ENCODE measurements at regions not wholly inside any gene's neighbourhood (a gene's known extent, or its start where the extent isn't known, plus 50 kb on each side); places are given as distances from the start of the nearest gene placed in this dataset.
"Not testable (repeated sequence)": the region's sequence is repeated elsewhere in the genome, so short reads cannot be mapped to it uniquely, and the experiment has no call there.

DNA sequence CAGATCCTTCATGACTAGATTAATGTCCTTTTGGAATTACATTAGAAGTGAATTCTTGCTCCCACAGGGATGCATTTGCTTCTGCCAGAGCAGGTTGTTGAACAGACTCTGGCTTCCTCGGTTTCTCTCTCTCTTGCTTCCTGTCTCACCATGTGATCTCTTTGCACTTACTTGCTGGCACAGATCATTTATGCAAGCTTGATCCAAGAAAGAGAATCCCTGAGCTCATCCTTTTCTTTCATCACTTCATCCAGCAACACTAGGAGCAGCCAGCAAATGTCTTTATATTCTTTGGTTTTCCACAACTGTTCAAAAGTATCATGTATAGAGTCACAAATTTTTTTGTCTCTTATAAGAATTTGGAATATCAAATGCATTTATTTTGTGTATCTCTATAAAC, 313.5 kb downstream of the ZNF326 start:
- DNase-seq (ENCODE audit: low spot score): no peak
- TF ChIP-seq, protein P1, sequence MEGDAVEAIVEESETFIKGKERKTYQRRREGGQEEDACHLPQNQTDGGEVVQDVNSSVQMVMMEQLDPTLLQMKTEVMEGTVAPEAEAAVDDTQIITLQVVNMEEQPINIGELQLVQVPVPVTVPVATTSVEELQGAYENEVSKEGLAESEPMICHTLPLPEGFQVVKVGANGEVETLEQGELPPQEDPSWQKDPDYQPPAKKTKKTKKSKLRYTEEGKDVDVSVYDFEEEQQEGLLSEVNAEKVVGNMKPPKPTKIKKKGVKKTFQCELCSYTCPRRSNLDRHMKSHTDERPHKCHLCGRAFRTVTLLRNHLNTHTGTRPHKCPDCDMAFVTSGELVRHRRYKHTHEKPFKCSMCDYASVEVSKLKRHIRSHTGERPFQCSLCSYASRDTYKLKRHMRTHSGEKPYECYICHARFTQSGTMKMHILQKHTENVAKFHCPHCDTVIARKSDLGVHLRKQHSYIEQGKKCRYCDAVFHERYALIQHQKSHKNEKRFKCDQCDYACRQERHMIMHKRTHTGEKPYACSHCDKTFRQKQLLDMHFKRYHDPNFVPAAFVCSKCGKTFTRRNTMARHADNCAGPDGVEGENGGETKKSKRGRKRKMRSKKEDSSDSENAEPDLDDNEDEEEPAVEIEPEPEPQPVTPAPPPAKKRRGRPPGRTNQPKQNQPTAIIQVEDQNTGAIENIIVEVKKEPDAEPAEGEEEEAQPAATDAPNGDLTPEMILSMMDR (IDR thresholded peaks at IDR 0.05; ENCODE audit: extremely low read depth, missing control alignments): no peak

DNA sequence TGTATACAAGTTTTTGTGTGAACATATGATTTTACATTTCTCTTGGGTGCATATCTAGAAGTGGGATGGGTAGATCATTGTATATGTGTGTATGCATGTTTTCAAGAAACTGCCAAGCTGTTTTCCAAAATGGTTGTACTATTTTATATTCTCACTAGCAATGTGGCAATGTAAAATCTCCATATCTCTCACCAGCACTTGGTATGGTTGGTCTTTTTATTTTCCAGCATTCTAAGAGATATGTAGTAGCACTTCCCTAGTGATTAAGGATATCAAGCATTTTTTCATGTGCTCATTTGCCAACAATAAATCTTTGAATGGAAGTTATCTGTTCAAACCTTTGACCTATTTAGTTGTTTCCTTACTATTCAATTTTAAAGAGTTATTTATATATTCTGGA, 310.7 kb downstream of the ZNF326 start:
- no peak for DNase-seq (ENCODE audit: low spot score)
- TF ChIP-seq, protein P1 (IDR thresholded peaks at IDR 0.05; ENCODE audit: extremely low read depth, missing control alignments): no peak

DNA sequence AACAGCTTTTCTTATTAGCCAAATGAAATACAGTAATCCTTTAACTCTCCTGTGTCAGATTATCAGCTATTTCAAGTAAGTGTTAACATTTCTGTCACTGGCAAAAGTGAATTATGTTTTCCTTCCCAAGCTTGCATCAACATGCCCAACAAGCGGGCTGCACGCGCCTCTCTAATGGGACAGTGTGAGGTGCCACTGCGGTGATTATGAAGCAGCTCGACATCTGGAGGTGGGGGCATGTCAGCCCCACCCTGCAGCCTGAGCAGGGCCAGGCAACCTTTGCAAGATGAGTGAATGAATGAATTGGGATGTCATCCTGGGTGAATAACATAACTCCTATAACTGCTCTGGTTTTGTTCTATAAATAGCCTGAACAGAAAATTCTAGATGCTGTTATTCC, 301.4 kb downstream of the ZNF326 start:
- TF ChIP-seq, protein P1 (IDR thresholded peaks at IDR 0.05; ENCODE audit: extremely low read depth, missing control alignments): no peak
- no peak for DNase-seq (ENCODE audit: low spot score)

- no peak for DNase-seq (ENCODE audit: low spot score)
- TF ChIP-seq, protein P1 (IDR thresholded peaks at IDR 0.05; ENCODE audit: extremely low read depth, missing control alignments): no peak
Measured at GRCh38 chr1:90295534-90295933, 300.6 kb downstream of the ZNF326 start.

GRCh38 chr1:90291431-90292216, 296.7 kb downstream of the ZNF326 start:
- TF ChIP-seq, protein P1 (IDR thresholded peaks at IDR 0.05; ENCODE audit: extremely low read depth, missing control alignments): no peak
- no peak for DNase-seq (ENCODE audit: low spot score)

DNA sequence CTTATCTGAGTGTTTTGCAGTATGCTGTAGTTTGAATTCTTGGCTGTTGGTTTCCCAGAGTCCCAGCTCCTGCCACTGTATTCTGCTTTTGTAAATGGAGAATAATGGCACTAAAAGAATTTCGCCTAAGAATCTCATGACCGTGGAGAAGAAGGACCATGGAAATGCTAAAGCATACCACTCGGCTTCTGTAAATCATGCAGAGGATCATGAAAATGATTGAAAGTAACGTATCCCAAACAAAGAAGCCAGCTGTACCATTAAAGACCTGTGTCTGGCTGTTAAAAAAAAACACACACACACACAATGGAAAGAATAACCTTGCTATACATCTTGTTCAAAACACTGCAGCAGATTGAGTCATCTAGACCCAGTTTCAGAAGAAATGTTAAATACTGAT, 287.9 kb downstream of the ZNF326 start:
- TF ChIP-seq, protein P1 (IDR thresholded peaks at IDR 0.05; ENCODE audit: extremely low read depth, missing control alignments): no peak
- no peak for DNase-seq (ENCODE audit: low spot score)

DNA sequence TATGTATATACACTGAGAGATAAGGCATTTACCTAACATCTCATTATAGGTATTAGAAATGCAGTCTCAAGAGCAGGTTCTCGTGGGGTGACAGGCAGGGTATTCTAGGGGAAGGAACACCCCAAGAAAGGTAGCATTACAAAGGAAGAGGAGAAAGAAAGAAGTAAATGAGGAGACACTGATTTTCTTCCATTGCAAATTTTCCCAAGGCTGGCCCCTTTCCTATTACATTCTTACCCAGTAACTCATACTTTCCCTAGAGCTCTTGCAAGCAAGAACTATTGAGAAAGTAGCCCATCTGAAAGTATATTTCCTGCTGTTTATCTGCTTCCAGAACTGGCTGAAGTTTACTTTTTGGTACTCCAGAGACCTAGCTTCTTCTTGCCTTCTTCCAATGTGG, 287.0 kb downstream of the ZNF326 start:
- not testable (repeated sequence) for DNase-seq (ENCODE audit: low spot score)

DNA sequence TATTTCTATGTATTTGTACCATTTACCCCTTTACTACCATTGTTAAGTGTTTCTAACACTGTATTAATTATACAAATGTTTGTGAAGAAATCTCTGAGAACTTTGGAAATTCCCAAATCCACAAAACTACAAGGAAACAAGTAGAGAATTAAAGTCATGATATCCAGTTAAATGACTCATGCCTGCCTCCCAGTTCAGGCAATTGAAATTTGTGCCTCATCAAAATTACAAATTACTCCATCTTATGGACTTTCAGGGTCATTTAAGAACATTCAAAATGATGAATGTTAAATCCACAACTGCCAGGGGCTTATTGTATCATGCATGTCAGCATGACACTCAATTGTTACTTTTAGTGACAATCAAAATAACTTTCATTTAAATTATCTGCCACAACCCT, 282.4 kb downstream of the ZNF326 start:
- no peak for DNase-seq (ENCODE audit: low spot score)
- TF ChIP-seq, protein P1 (IDR thresholded peaks at IDR 0.05; ENCODE audit: extremely low read depth, missing control alignments): no peak

Data from GM20000 (cell line).